ENCODE measurements at regions not wholly inside any gene's neighbourhood (a gene's known extent, or its start where the extent isn't known, plus 50 kb on each side); places are given as distances from the start of the nearest gene placed in this dataset.

DNA sequence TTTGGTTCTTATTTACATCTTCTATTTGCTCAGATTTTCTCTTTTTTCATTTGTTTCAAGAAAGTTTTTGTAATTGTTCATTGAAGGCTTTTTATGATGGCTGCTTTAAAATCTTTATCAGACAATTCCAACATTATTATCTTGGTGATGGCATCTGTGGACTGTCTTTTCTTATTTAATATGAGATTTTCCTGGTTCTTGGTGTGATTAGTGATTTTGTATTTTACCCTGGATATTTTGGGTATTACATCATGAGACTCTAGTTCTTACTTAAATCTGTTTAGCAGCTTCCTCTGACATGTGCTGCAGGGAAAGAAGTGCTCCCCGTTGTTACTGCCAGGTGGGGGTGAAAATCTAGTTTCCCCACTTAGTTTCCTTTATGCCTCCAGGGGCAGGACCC lies 94.2 kb upstream of the ANKH start:
- TF ChIP-seq, protein P1, sequence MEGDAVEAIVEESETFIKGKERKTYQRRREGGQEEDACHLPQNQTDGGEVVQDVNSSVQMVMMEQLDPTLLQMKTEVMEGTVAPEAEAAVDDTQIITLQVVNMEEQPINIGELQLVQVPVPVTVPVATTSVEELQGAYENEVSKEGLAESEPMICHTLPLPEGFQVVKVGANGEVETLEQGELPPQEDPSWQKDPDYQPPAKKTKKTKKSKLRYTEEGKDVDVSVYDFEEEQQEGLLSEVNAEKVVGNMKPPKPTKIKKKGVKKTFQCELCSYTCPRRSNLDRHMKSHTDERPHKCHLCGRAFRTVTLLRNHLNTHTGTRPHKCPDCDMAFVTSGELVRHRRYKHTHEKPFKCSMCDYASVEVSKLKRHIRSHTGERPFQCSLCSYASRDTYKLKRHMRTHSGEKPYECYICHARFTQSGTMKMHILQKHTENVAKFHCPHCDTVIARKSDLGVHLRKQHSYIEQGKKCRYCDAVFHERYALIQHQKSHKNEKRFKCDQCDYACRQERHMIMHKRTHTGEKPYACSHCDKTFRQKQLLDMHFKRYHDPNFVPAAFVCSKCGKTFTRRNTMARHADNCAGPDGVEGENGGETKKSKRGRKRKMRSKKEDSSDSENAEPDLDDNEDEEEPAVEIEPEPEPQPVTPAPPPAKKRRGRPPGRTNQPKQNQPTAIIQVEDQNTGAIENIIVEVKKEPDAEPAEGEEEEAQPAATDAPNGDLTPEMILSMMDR (IDR thresholded peaks at IDR 0.05; ENCODE audit: poor library complexity): no peak
- TF ChIP-seq EZH2 (IDR thresholded peaks at IDR 0.05; ENCODE audit: borderline replicate concordance): no peak
